OCI-LY3 (cell line): ENCODE measurements at regions not wholly inside any gene's neighbourhood (a gene's known extent, or its start where the extent isn't known, plus 50 kb on each side); places are given as distances from the start of the nearest gene placed in this dataset.
"Not testable (repeated sequence)": the region's sequence is repeated elsewhere in the genome, so short reads cannot be mapped to it uniquely, and the experiment has no call there.

Experiments used
- H2AFZ ChIP-seq: fragments of 200-600, 300-600 bp; shearing (Covaris generic); 2 replicates; pipeline ENCODE4 v1.6.0; 2014; ENCODE audit warnings: antibody characterized with exemption, low read depth, low read length
- H3K27ac ChIP-seq: fragments of 200-600, 300-600 bp; sonication (generic); 2 replicates; pipeline ENCODE4 v1.5.1; 2014; ENCODE audit warnings: mild to moderate bottlenecking, low read length, moderate library complexity, mixed read lengths
- H3K27me3 ChIP-seq: fragments of 200-600, 300-600 bp; sonication (generic); 2 replicates; pipeline ENCODE4 v1.6.1; 2014; ENCODE audit warnings: low read depth, low read length, mixed read lengths
- H3K36me3 ChIP-seq: fragments of 200-600, 300-600 bp; sonication (generic); replicated peaks from 2 replicates; pipeline ENCODE3; 2014; ENCODE audit warnings: low read depth, low read length, mixed read lengths
- H3K4me1 ChIP-seq: fragments of 300-600, 200-600 bp; sonication (generic); 2 replicates; pipeline ENCODE4 v1.6.1; 2014; ENCODE audit warnings: low read length, mixed read lengths
- H3K4me2 ChIP-seq: fragments of 200-600, 300-600 bp; sonication (generic); 2 replicates; pipeline ENCODE4 v1.6.1; 2014; ENCODE audit warnings: low read length, mixed read lengths
- H3K4me3 ChIP-seq: fragments of 300-600, 200-600 bp; sonication (generic); 2 replicates; pipeline ENCODE4 v1.5.1; 2014; ENCODE audit warnings: antibody characterized with exemption, mild to moderate bottlenecking, low read length, moderate library complexity
- H3K79me2 ChIP-seq: fragments of 300-600, 200-600 bp; shearing (Covaris generic); 2 replicates; pipeline ENCODE4 v1.6.1; 2014; ENCODE audit warnings: mild to moderate bottlenecking, low read length, mixed read lengths
- H3K9ac ChIP-seq: fragments of 300-600, 200-600 bp; shearing (Covaris generic); 2 replicates; pipeline ENCODE4 v1.6.0; 2014; ENCODE audit warnings: mild to moderate bottlenecking, low read length, moderate library complexity
- H3K9me3 ChIP-seq: fragments of 200-600, 300-600 bp; shearing (Covaris generic); 2 replicates; pipeline ENCODE4 v1.6.1; 2014; ENCODE audit warnings: low read length, mixed read lengths; ENCODE audit not compliant: insufficient read depth
- H4K20me1 ChIP-seq: fragments of 200-600, 300-600 bp; sonication (generic); 2 replicates; pipeline ENCODE4 v1.6.1; 2016; ENCODE audit warnings: low read length, mixed read lengths; ENCODE audit not compliant: insufficient read depth
- CTCF ChIP-seq: fragments of 200-600, 300-600 bp; sonication (generic); IDR thresholded peaks from 2 replicates; pipeline ENCODE4 v1.5.1; 2014; ENCODE audit warnings: antibody characterized with exemption, low read length, low read depth
- EZH2phosphoT487 ChIP-seq: fragments of 200-600 bp; shearing (Covaris generic); IDR thresholded peaks from 2 replicates; pipeline ENCODE4 v1.6.1; 2018; ENCODE audit warnings: antibody characterized with exemption, mixed run types, low read depth

GRCh38 chr4:19214591-19215186 is 1037.0 kb upstream of the SLIT2 start:
- Histone ChIP-seq H3K4me3 (no peak overlapping the region), H2AFZ (no peak overlapping the region), H3K27ac (no peak overlapping the region), H4K20me1 (no peaks in the 10 kb centered on the region), H3K79me2 (no peaks in the 10 kb centered on the region), H3K9me3 (no peaks in the 10 kb centered on the region), H3K27me3 (no peaks in the 10 kb centered on the region), H3K4me2 (no peak overlapping the region), H3K9ac (no peak overlapping the region), H3K36me3 (no peaks in the 10 kb centered on the region), H3K4me1 (no peaks in the 10 kb centered on the region)
- no peak for TF ChIP-seq CTCF

GRCh38 chr4:19213388-19213787 is 1038.3 kb upstream of the SLIT2 start:
- H3K4me3 ChIP-seq: no peak overlapping the region
- H3K9me3 ChIP-seq: no peaks in the 10 kb centered on the region
- H4K20me1 ChIP-seq: no peaks in the 10 kb centered on the region
- 0 out of 2 replicates have a peak overlapping the region, but pooled peaks have one; percentile 6 for H2AFZ ChIP-seq
- no peaks in the 10 kb centered on the region for H3K36me3 ChIP-seq
- H3K79me2 ChIP-seq: no peaks in the 10 kb centered on the region
- TF ChIP-seq EZH2phosphoT487: no peak
- no peak for TF ChIP-seq CTCF
- no peaks in the 10 kb centered on the region for H3K4me1 ChIP-seq
- no peak overlapping the region for H3K27ac ChIP-seq
- H3K27me3 ChIP-seq: no peaks in the 10 kb centered on the region
- no peak overlapping the region for H3K4me2 ChIP-seq
- H3K9ac ChIP-seq: no peak overlapping the region

GRCh38 chr4:19205853-19206252 is 1045.9 kb upstream of the SLIT2 start:
- Histone ChIP-seq H3K36me3 (no peaks in the 10 kb centered on the region), H3K27me3 (no peaks in the 10 kb centered on the region), H3K4me3 (no peak overlapping the region), H3K27ac (no peak overlapping the region), H4K20me1 (no peaks in the 10 kb centered on the region), H3K4me2 (no peak overlapping the region), H3K4me1 (no peaks in the 10 kb centered on the region), H3K79me2 (no peaks in the 10 kb centered on the region), H2AFZ (no peak overlapping the region), H3K9ac (no peak overlapping the region), H3K9me3 (no peaks in the 10 kb centered on the region)
- no peak for TF ChIP-seq EZH2phosphoT487

- H3K4me3 ChIP-seq, H3K9me3 ChIP-seq, H3K27ac ChIP-seq, H3K9ac ChIP-seq, H3K79me2 ChIP-seq, H3K4me1 ChIP-seq, H3K27me3 ChIP-seq, H4K20me1 ChIP-seq, H3K36me3 ChIP-seq, H3K4me2 ChIP-seq, H2AFZ ChIP-seq: not testable (repeated sequence)
Observed at GRCh38 chr4:19197838-19198237, 1053.9 kb upstream of the SLIT2 start.

- no peaks in the 10 kb centered on the region for H4K20me1 ChIP-seq
- H3K4me1 ChIP-seq: 0 out of 2 replicates have a peak, but pooled peaks cover 3% of the 10 kb centered on the region
- H3K36me3 ChIP-seq: no peaks in the 10 kb centered on the region
- H3K79me2 ChIP-seq: no peaks in the 10 kb centered on the region
- no peaks in the 10 kb centered on the region for H3K9me3 ChIP-seq
- H3K27ac ChIP-seq: no peak overlapping the region
- no peaks in the 10 kb centered on the region for H3K27me3 ChIP-seq
- H3K9ac ChIP-seq: no peak overlapping the region
- no peak for TF ChIP-seq CTCF
- no peak for TF ChIP-seq EZH2phosphoT487
- peak overlapping the region; percentile 39; the same call in 1 of the 2 replicates for H2AFZ ChIP-seq
- no peak overlapping the region for H3K4me2 ChIP-seq
- H3K4me3 ChIP-seq: no peak overlapping the region
Observed at GRCh38 chr4:19195696-19196095, 1056.0 kb upstream of the SLIT2 start.
